ENCODE measurements at regions not wholly inside any gene's neighbourhood (a gene's known extent, or its start where the extent isn't known, plus 50 kb on each side); places are given as distances from the start of the nearest gene placed in this dataset.

GRCh38 chr1:193831465-193831864 is 645.1 kb upstream of the B3GALT2 start:
- TF ChIP-seq, protein P1, sequence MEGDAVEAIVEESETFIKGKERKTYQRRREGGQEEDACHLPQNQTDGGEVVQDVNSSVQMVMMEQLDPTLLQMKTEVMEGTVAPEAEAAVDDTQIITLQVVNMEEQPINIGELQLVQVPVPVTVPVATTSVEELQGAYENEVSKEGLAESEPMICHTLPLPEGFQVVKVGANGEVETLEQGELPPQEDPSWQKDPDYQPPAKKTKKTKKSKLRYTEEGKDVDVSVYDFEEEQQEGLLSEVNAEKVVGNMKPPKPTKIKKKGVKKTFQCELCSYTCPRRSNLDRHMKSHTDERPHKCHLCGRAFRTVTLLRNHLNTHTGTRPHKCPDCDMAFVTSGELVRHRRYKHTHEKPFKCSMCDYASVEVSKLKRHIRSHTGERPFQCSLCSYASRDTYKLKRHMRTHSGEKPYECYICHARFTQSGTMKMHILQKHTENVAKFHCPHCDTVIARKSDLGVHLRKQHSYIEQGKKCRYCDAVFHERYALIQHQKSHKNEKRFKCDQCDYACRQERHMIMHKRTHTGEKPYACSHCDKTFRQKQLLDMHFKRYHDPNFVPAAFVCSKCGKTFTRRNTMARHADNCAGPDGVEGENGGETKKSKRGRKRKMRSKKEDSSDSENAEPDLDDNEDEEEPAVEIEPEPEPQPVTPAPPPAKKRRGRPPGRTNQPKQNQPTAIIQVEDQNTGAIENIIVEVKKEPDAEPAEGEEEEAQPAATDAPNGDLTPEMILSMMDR (IDR thresholded peaks at IDR 0.05) = no peak
- TF ChIP-seq POLR2A (IDR thresholded peaks at IDR 0.05) = no peak

Measured in heart left ventricle (tissue), 13 donors.